ENCODE measurements at regions not wholly inside any gene's neighbourhood (a gene's known extent, or its start where the extent isn't known, plus 50 kb on each side); places are given as distances from the start of the nearest gene placed in this dataset.
A peak's percentile ranks its signal among the peaks of the same experiment; 100 is the strongest.

DNA sequence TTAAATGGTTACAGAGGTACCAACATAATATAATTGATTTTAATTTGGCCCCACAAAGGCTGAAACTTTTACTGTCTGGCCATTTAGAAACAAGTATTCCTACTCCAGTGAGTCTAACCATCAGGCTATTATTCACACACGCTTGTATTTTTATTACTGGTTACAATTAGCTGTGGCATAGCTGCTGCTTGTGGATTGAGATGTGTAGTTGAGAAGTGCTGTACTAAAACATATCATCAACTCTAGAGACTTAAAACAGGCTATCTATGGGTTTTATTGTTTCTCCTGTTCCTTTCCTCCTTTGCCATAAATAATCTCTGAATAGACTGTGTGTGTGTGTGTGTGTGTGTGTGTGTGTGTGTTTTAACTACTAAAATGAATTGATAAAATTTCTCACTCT lies 530.2 kb downstream of the CCDC85A start:
- no peak for DNase-seq

DNA sequence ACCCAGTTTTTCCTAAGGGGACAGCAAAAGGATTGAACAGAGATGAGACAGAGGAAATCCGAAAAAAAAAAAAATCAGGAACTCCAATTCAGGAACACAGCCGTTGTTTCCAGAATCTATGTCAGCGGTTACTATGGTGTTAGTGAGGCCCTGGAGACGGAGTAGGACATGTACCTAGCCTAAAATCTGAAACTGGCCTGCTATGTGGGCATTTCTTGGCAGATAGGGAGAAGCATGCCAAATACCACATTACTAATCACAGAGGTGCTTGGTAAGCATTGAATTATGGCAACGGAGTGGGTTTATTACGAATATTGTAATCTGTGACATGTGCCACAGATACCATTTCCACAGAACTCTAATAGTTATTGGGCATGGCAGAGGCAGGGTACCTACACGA lies 530.6 kb downstream of the CCDC85A start:
- no peak for DNase-seq

DNA sequence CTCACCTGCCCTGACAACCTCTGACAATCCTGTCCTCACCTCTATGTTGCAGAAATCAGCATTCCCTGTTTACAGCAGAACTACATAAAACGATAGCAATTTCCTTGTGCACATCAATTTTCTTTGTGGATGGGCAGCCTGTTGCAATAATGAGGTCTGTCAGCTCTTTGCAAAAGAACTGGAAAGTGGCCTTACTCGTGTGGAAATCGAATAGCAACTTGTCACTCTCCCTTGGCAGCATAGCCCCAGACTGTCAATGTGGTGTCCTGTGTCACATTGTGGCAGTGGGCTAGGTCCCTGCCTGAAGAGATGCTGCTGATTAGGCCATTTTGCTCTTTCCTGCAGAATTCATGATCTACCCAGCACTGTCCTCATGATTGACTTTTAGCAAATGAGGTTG lies 531.9 kb downstream of the CCDC85A start:
- no peak for DNase-seq

DNA sequence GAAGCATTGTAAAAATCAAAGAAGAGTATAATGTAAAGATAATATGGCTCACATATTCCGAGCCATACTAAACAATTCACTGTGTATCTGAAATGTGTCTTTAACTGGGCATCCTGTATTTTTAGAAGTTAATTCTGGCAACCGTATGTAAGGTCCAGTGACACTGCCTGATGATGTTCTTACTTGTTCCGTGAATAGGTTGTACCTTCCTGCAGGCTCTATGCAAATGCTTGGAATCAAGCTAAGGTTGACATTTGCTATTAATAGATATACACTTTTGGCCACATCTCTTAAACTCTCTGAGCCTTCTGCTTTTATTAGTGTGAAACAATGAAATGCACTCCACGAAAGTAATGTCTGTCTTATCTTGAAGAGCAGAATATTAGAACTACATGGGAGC lies 534.6 kb downstream of the CCDC85A start:
- no peak for DNase-seq

DNA sequence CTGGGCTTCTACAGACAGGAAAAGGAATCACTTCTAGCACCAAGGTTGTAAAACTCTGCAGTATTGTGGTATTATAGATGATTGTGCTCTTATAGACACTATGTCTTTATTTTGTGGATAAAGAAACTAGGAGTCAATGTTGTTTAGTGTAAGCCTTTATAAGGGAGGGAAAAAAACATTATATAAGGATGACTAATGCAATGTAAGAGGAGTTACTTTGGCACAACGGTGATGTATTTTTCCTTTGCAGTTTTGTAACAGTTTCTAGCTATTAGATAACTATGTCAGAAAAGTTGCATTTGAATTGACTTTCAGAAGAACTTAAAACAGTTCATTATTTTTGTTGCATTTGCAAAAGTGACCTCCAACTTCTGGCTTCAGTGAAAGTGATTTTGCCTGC lies 545.4 kb downstream of the CCDC85A start:
- no peak for DNase-seq

DNA sequence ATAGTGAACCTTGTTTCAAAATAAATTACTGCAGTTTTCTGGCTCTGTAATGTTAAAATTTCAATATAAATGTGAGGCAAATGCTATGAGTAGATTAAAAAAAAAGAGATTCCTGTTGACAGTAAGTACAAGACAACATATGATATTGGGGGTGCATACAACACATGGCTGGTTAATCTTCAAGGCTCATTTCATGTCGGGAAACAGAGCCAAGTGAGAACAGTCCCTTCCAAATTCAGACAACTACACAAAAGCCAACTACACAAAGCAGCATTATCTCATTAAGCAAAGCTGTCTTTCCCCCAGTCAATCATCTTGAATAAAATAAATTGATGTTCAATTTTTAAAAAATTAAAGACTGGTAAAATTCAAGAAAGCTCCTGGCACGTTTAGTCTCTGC lies 549.2 kb downstream of the CCDC85A start:
- peak; percentile 43 for DNase-seq

DNA sequence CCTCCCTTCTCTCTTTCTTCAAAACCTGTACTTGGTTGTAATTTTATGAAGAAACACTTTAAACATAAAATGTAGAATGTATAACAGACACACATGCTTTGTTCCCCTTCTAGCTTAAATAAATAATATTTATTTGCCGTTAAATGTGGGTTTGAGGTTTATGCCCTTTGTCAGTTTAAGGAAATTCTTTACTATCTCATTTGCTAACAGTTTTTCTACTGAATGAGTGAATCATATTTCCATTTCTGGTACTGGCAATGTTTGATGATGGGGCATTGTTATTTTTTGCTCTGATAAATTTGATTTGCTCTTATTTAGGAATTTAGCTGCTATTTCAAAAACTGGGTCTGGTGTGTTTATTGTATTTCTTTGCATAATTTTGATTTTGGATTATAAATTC lies 555.6 kb downstream of the CCDC85A start:
- no peak for DNase-seq

DNA sequence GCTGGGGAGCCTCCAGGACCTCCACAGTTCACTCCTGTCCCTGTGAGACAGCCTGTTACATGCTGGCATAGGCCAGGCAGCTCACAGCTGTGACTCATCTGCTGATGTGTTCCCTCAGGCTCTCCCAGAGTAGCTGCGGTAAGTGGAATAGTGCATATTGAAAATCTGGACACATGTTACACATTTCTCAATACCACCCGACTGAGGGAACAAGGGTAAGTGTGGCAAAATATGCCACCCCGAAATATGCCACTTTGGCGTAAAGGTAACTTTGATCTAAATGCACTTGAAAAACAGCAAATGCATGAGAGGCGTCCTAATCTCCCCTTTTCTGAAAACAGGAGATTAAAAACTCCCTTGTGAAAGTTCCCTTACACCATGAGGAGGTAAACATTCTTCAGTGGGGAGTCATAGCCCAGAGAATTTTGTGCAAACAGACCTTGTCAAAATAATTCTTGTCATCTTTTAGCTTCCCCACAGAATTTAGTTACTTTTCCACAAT lies 557.9 kb downstream of the CCDC85A start:
- no peak for DNase-seq

DNA sequence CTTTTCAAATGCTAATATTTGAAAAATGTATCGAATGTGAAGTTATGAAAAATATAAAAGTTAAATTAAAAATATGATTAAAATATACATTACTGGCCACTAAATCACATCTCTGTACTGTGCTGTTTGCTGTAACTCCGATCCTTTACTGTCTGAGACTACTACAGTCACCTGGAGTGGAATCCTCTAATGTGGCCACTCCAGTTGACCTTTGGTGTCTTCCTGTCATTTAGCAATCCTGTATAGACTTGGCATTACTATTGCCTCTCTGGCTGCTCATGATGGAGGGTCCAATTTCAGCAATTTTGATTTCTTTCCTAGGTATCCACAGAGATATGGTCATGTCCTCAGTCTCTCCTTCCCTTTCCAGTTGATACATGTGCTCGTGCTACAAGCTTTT lies 560.0 kb downstream of the CCDC85A start:
- DNase-seq = no peak

DNA sequence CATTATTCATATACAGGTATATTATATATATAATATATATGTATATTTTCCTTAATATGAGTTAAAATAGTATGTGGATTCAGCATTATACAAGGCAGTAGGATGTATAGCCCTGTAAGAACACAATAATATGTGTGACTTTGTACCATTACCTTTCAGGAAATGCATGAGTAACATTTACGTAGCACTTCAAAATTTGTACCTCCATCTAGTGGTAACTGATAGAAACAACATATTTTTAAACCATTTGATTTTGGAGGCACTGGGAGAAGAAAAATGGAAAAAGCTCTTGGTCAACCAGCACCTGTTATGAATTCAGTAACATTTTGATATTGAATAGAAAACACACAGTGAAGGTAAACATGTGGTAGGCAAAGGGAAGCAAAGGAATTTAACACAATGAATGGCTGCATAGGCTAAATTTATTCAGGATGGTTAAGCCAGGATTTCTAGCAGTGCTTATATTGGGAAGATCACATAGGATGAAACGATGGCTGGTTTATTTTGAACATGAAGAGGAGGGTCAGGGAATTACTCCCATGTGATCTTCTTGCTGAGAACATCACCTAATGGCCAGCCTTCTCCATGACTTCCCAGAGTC lies 565.5 kb downstream of the CCDC85A start:
- peak; percentile 54 for DNase-seq

DNA sequence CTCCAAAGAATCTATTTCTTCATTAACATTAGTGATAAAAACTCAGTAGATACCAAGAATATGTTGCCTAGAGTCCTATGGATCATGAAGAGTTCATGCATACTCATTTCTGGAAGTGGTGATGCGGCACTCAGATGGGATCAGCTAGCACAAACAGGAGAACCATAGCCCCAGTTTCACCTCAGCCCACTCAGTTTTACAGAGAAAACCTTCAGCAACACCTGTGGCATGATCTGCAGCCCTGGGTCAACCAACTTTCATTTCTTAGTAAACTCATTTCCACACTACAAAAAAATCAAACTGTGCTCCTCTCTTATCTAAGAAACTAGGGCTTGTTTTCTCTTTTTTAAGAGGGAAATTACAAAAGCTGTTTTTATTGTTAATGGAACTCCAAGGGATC lies 569.4 kb downstream of the CCDC85A start:
- no peak for DNase-seq

DNA sequence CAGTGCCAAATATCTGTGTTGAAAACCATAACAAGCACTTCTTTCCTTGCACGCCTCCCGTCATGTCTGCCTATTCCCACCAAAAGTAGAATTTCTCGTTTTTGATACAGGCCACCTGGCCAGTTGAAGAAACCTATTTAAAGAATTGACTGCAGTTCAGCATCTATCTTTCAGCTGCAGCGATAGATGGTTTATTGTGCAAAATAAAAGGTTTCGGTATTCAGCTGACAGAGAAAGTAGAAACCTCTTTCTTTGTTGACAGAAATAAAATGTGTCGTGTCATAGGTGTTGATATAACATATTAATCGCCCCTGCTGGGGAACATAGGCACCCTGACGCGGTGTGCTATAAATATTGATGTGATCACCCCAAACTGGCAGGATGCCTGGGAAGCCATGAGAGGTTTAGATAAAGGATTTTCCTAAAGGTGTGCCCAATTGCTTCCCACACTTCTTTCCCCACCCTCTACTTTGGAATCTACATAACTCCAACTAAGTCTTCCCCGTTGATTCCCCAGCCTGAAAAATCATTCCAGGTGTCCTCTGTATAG lies 570.4 kb downstream of the CCDC85A start:
- no peak for DNase-seq

DNA sequence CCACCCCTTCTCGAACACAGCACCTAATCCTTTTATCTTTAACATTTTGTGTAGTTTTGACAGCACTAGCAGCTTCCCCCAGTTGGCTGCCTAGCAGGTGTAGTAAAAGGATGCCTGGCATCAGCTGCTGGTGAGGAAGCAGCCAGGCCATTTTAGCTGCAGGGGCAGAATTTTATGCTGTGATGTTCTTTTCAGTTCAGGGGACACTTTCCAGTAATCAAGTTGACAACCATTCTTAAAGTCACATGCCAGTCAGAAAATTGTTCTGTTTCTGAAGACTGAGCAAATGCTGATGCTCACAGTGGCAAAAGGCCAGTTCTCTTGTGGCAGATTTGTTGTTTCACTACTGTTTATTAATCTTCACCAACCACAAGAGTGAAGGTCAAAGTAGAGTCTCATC lies 570.8 kb downstream of the CCDC85A start:
- DNase-seq = no peak

DNA sequence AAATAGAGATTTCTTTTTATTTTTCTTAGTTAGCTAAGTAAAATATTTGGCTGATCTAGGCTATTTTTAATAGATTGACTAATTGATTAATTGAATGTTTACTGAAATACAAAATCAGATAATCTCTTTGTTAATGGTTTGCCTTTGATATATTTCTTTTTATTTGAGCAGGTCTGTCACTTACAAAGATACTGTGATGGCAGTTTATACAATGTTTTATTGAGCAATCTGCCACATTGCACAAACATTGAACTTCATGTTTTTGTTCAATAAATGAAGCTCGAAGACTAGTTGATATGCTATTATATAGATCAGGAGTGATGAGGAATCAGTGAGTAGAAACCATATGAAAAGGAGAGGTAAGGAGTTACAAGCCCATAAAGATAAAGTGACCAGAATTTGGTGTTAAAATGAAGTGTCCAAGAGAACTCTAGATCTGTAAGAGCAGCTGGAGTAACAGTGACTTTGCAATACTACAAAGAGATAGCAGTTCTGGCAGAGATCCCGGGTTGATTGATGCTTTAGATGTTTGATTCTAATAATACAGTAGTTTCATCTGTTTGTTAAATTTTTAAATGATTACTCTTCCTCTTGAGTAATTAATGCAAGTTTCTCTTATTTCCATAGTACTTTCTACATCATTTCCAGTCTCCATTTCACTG lies 574.2 kb downstream of the CCDC85A start:
- DNase-seq = no peak

DNA sequence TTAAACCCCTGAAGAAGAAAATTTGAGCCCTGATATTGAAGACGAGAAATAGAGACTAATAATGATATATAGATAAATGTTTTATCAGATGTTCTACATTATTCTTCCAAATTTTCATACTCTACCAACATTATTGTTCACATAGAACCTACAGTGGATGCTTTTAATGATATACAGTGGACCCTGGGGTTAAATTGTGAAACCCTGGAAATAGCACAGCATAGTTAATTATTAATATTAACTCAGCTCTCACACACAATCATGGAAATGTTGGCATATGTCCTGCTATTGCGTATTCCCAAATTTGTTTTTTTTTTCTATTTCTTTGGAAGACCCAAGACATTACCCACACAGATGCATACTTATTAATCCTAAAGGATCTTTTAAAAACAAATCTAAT lies 579.9 kb downstream of the CCDC85A start:
- DNase-seq = no peak

DNA sequence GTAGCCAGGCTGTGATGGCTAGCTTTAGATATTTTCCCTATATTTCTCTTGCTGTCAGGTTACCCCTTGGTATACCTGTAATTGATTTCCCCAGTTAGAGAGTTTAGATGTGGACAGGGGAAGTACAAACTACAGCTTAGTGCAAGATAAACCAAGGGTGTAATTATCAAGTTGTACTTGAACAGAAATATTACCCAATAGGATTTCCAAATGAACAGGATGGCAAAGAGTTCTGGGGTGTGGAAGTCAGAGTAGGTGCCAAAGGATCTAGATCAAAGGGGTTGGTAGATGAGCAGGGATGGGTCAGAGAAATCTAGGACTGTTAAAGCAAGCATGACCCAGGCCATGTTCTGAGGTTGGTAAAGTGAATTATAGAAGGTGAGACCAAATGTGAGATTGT lies 585.2 kb downstream of the CCDC85A start:
- DNase-seq = no peak

DNA sequence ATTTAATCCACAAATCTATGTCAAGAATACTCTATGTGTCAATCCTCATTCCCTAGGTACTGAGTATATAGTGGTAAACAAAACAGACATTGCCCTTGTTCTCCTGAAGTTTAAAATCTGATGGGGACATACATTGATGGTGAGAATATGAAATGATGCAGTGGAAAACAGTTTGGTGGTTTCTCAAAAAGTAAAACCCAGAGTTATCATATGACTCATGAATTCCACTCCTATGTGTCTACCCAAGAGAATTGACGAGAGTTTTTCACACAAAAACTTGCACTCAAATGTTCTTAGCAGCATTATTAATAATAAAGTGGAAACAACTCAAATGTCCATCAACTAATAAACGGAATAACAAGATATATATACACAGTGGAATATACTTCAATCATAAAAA lies 586.7 kb downstream of the CCDC85A start:
- no peak for DNase-seq

DNA sequence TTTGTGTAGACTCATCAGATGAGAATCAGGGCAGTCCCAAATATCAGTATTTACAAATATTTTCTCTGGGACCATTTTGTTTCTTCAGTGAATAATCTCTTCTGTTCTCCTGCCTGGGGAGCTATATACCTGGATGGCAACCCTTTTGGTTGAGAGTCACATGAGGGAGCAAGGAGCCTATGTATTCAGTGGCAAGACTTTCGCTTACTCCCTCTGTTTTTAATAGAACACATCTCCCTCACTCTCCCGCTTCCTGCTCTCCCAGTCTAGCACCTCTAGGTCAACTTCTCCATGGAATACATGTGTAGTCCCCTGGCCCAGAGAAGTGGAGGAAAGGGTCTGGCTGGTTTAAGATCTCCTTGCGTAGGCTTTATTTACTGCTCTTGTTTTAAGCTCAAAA lies 600.3 kb downstream of the CCDC85A start:
- DNase-seq = no peak

DNA sequence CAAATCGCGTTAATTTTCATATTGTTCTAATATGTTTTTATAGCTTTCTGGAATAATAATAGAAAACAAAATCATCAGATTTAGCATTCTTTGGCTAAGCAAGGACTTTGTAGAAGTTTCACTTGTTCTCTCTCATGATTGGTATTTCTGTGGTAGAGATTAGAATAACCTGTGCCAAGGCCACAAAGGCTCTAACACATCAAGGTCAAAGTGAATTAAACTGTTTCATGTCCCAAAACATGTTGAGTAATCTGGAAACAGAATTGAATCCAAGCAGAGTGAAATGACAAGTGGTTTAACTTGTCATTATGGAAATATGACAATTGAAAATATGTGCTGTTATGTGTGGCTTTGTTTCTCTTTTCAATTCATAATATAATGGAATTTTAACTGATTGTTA lies 617.4 kb downstream of the CCDC85A start:
- DNase-seq = no peak

DNA sequence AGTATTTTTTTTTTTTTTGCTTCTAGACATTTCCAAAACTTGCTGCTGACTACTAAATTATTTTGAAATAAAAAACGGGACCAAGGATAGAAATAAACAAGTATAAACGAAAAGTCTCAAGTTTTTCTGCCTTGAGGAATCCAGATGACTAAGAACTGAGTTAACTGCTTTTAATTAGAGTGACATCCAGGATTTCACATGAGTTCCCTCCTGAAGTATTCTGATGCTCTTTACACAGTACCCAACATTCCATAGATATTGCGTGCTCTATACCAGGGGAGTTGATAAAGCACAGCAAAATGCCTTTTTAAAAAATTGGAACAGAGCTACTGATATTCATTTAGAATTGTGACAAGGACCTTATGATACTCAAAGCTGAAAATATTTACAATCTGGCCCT lies 618.0 kb downstream of the CCDC85A start:
- DNase-seq = no peak

DNA sequence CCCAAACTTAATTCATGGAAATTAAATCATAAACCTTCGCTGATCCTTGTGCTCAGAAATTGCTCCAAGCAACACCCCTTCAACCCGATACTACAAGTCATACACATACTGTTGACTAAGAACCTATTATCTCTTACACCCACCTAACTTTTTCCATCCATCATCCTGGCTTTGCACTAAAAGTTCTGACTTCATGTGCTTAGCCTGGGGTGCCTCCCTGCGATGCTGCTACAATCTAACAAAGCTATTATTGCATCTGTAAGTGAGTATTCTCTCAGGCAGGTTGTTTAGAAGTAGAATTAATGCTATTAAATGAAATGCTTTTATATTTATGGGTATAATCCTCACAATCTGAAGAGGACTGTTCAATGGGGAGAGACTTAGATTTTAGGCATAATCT lies 619.8 kb downstream of the CCDC85A start:
- no peak for DNase-seq

DNA sequence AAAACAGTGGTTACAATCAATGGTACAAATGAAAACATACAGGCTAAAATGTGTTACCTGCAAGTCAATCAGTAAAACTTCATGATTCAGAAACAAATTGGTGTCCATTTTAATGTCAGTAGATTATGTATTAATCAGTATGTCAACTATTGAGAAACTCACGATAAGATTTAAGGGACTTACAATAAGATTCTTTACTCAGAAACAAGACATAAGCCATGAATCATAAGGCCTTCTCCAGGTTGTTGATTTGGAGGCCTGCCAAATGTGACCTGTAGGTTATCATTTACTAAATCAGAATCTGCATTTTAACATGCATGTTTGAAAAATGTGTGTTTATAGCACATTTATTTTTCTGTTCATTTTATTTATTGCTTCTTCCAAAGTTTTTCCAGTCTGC lies 623.1 kb downstream of the CCDC85A start:
- DNase-seq = no peak

DNA sequence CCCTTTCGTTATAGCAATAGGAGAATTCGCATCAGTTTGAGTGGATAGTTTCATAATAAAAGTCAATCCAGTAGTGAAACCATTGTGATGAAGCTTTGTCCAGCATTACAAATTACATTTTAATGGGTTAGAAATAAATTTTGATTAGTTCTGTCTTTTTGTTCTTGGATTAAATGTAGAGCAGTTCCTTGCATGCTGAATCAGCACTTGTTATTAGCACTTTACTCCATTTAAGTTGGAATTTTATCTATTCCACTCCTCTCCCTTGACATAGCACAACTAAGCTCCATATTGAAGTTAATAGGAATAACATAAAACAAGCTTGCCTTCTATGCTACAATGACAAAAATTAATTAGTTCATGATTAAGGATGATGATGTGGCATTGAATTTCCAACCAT lies 624.1 kb downstream of the CCDC85A start:
- DNase-seq = no peak

DNA sequence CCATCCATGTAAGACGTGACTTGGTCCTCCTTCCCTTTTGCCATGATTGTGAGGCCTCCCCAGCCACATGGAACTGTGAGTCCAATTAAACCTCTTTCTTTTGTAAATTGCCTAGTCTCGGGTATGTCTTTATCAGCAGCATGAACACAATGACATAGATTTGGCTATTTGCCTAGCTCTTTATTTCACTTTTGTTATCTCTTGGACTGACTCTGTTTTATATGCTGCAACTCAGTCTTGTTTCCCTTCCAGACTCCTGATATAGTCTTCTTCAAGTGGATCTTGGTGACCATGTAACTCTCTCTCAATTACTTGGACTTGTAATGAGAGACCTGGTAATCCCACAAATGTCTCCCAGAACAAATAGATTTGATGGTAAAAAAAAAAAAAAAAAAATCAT lies 627.6 kb downstream of the CCDC85A start:
- DNase-seq = no peak

DNA sequence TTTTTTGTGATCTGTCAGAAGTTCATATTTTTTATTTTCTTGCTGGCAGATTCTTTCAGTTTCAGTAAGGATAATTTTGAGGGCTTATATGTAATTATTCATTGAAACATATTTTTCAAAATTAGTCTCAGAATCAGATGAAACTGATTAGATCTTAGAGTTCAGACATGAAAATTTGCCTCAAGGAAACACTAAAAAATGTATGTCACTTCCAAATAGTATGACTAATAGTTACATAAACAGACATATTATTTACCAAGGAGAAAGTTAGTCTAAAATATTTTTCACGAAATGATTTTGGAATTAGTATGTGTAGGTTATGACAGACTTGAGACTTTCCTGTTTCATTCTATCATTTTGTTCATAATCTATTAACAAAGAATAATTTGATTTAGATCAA lies 628.6 kb downstream of the CCDC85A start:
- DNase-seq = no peak
